ENCODE measurements at regions not wholly inside any gene's neighbourhood (a gene's known extent, or its start where the extent isn't known, plus 50 kb on each side); places are given as distances from the start of the nearest gene placed in this dataset.

- Mint-ChIP-seq H3K4me3 (no peak overlapping the region), H3K27ac (no peak overlapping the region), H3K27me3 (peaks cover 5% of the 10 kb centered on the region), H3K4me1 (ENCODE audit: low read depth) (no peaks in the 10 kb centered on the region), H3K36me3 (ENCODE audit: low read depth) (no peaks in the 10 kb centered on the region), H3K9me3 (no peaks in the 10 kb centered on the region)
- no peak for ATAC-seq
- intact Hi-C loops (cut with micrococcal nuclease): no loop called here
- DNase-seq: no peak
- CTCF ChIA-PET: no interaction called here
- TF ChIP-seq, protein P1, sequence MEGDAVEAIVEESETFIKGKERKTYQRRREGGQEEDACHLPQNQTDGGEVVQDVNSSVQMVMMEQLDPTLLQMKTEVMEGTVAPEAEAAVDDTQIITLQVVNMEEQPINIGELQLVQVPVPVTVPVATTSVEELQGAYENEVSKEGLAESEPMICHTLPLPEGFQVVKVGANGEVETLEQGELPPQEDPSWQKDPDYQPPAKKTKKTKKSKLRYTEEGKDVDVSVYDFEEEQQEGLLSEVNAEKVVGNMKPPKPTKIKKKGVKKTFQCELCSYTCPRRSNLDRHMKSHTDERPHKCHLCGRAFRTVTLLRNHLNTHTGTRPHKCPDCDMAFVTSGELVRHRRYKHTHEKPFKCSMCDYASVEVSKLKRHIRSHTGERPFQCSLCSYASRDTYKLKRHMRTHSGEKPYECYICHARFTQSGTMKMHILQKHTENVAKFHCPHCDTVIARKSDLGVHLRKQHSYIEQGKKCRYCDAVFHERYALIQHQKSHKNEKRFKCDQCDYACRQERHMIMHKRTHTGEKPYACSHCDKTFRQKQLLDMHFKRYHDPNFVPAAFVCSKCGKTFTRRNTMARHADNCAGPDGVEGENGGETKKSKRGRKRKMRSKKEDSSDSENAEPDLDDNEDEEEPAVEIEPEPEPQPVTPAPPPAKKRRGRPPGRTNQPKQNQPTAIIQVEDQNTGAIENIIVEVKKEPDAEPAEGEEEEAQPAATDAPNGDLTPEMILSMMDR (IDR thresholded peaks at IDR 0.05): no peak
- POLR2A ChIA-PET: no interaction called here
Measured at GRCh38 chr6:56793938-56794337, 151.2 kb upstream of the DST start.

DNA sequence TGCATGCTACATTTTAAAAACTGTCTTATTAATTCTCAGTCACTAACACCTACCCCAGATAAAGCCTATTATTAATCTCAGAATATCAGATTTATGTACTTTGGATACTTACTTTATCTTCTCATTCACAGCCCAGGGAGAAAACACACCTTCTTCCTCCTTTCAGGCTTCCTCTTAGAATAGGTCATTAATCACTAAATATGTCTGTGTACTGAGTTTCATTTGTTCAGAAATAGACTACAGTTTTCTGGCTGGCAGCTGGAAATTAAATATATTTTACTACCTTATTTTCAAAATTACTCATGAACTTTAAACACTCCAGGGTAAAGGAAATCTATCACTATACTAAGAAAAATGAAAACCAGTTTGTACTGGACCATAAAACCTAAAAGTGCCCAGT is 147.7 kb upstream of the DST start:
- TF ChIP-seq, protein P1 (IDR thresholded peaks at IDR 0.05): no peak
- H3K27ac Mint-ChIP-seq: no peak overlapping the region
- intact Hi-C loops (cut with micrococcal nuclease): no loop called here
- H3K36me3 Mint-ChIP-seq (ENCODE audit: low read depth): no peaks in the 10 kb centered on the region
- peaks cover 6% of the 10 kb centered on the region for H3K27me3 Mint-ChIP-seq
- H3K9me3 Mint-ChIP-seq: no peaks in the 10 kb centered on the region
- H3K4me1 Mint-ChIP-seq (ENCODE audit: low read depth): no peaks in the 10 kb centered on the region
- ChIA-PET CTCF (no interaction called here), POLR2A (no interaction called here)
- ATAC-seq: no peak
- no peak overlapping the region for H3K4me3 Mint-ChIP-seq
- no peak for DNase-seq

GRCh38 chr6:56789879-56790278 is 147.2 kb upstream of the DST start:
- peaks cover 6% of the 10 kb centered on the region for H3K27me3 Mint-ChIP-seq
- CTCF ChIA-PET: no interaction called here
- H3K9me3 Mint-ChIP-seq: no peaks in the 10 kb centered on the region
- H3K36me3 Mint-ChIP-seq (ENCODE audit: low read depth): no peaks in the 10 kb centered on the region
- H3K4me3 Mint-ChIP-seq: no peak overlapping the region
- intact Hi-C loops (cut with micrococcal nuclease): no loop called here
- ATAC-seq (no peak), DNase-seq (no peak)
- H3K27ac Mint-ChIP-seq: no peak overlapping the region
- POLR2A ChIA-PET: interaction anchor here (1.3 kb wide), 1 partner anchor 8 kb away, joined by 4 read pairs; no protein-coding TSS in a partner anchor
- TF ChIP-seq, protein P1 (IDR thresholded peaks at IDR 0.05): no peak
- H3K4me1 Mint-ChIP-seq (ENCODE audit: low read depth): no peaks in the 10 kb centered on the region

- Mint-ChIP-seq H3K27ac (no peak overlapping the region), H3K4me1 (ENCODE audit: low read depth) (no peaks in the 10 kb centered on the region), H3K27me3 (peaks cover 6% of the 10 kb centered on the region), H3K36me3 (ENCODE audit: low read depth) (no peaks in the 10 kb centered on the region), H3K4me3 (no peak overlapping the region), H3K9me3 (no peaks in the 10 kb centered on the region)
- CTCF ChIA-PET: interaction anchor here (1.7 kb wide), 1 partner anchor 9 kb away, joined by 4 read pairs; no protein-coding TSS in a partner anchor
- POLR2A ChIA-PET: interaction anchor here (1.3 kb wide), 1 partner anchor 9 kb away, joined by 4 read pairs; no protein-coding TSS in a partner anchor
- intact Hi-C loops (cut with micrococcal nuclease): no loop called here
- ATAC-seq (no peak), DNase-seq (no peak)
- TF ChIP-seq, protein P1 (IDR thresholded peaks at IDR 0.05): no peak
Measured at GRCh38 chr6:56789342-56789741, 146.7 kb upstream of the DST start.

- CTCF ChIA-PET: no interaction called here
- peaks cover 6% of the 10 kb centered on the region for H3K27me3 Mint-ChIP-seq
- TF ChIP-seq, protein P1 (IDR thresholded peaks at IDR 0.05): no peak
Measured at GRCh38 chr6:56787209-56787608, 144.5 kb upstream of the DST start.

More at GRCh38 chr6:56787209-56787608, 144.5 kb upstream of the DST start:
- H3K4me3 Mint-ChIP-seq: no peak overlapping the region
- ATAC-seq: no peak
- no peaks in the 10 kb centered on the region for H3K4me1 Mint-ChIP-seq (ENCODE audit: low read depth)
- POLR2A ChIA-PET: no interaction called here
- no peak for DNase-seq
- no peak overlapping the region for H3K27ac Mint-ChIP-seq
- H3K9me3 Mint-ChIP-seq: no peaks in the 10 kb centered on the region
- H3K36me3 Mint-ChIP-seq (ENCODE audit: low read depth): no peaks in the 10 kb centered on the region
- intact Hi-C loops (cut with micrococcal nuclease): no loop called here

Measured in activated CD8-positive, alpha-beta T cell treated with anti-CD3 and anti-CD28 coated beads for 36 hours (primary cell).